Duodenal mucosa (tissue), 2 donors: ENCODE measurements at regions not wholly inside any gene's neighbourhood (a gene's known extent, or its start where the extent isn't known, plus 50 kb on each side); places are given as distances from the start of the nearest gene placed in this dataset.

Experiments
- H3K27ac ChIP-seq: one replicate; pipeline ENCODE4 v1.7.0; 2013; ENCODE audit warnings: low read depth, low read length
- H3K27me3 ChIP-seq, 2 donors: one replicate each; pipeline ENCODE4 v1.7.0; 2013; ENCODE audit warnings: low read length in 2 of 2, control low read depth in 1 of 2; ENCODE audit not compliant: insufficient read depth in 2 of 2, control insufficient read depth in 1 of 2
- H3K36me3 ChIP-seq, 2 donors: one replicate each; pipeline ENCODE4 v1.7.0; 2013; ENCODE audit warnings: low read length in 2 of 2, control low read depth in 1 of 2; ENCODE audit not compliant: insufficient read depth in 2 of 2, control insufficient read depth in 1 of 2
- H3K4me1 ChIP-seq, 2 donors: one replicate each; pipeline ENCODE4 v1.7.0; 2013; ENCODE audit warnings: low read length in 2 of 2, control low read depth in 1 of 2; ENCODE audit not compliant: insufficient read depth in 2 of 2, control insufficient read depth in 1 of 2
- H3K4me3 ChIP-seq, 2 donors: one replicate each; pipeline ENCODE4 v1.7.0; 2013; ENCODE audit warnings: low read length in 2 of 2, low read depth in 1 of 2
- H3K9ac ChIP-seq, 2 donors: one replicate each; pipeline ENCODE4 v1.7.0; 2013; ENCODE audit warnings: low read length in 2 of 2, low read depth in 1 of 2
- H3K9me3 ChIP-seq, 2 donors: one replicate each; pipeline ENCODE4 v1.7.0; 2013; ENCODE audit warnings: low read length in 2 of 2, control low read depth in 1 of 2; ENCODE audit not compliant: control insufficient read depth in 1 of 2

- Histone ChIP-seq H3K9ac (no peak overlapping the region), H3K9me3 (peaks cover 7% of the 10 kb centered on the region in 2 donors), H3K27me3 (no peaks in the 10 kb centered on the region), H3K4me3 (no peak overlapping the region), H3K4me1 (no peaks in the 10 kb centered on the region), H3K36me3 (no peaks in the 10 kb centered on the region), H3K27ac (no peak overlapping the region)
Observed at GRCh38 chr7:124219681-124220080, 186.8 kb upstream of the TMEM229A start.

GRCh38 chr7:124208642-124209041 is 175.8 kb upstream of the TMEM229A start:
- no peaks in the 10 kb centered on the region for H3K36me3 ChIP-seq
- no peaks in the 10 kb centered on the region for H3K4me1 ChIP-seq
- H3K27me3 ChIP-seq = no peaks in the 10 kb centered on the region
- H3K9ac ChIP-seq = no peak overlapping the region
- H3K4me3 ChIP-seq = no peak overlapping the region
- H3K9me3 ChIP-seq = no peaks in the 10 kb centered on the region
- H3K27ac ChIP-seq = no peak overlapping the region

- Histone ChIP-seq H3K27ac (no peak overlapping the region), H3K4me1 (no peaks in the 10 kb centered on the region), H3K36me3 (no peaks in the 10 kb centered on the region), H3K4me3 (no peak overlapping the region), H3K27me3 (no peaks in the 10 kb centered on the region), H3K9ac (no peak overlapping the region), H3K9me3 (no peaks in the 10 kb centered on the region)
Observed at GRCh38 chr7:124208173-124208572, 175.3 kb upstream of the TMEM229A start.

- Histone ChIP-seq H3K9ac (no peak overlapping the region), H3K4me1 (no peaks in the 10 kb centered on the region)
Observed at GRCh38 chr7:124205526-124205925, 172.7 kb upstream of the TMEM229A start.

GRCh38 chr7:124202546-124202945 is 169.7 kb upstream of the TMEM229A start:
- Histone ChIP-seq H3K4me1 (no peaks in the 10 kb centered on the region), H3K27me3 (no peaks in the 10 kb centered on the region), H3K27ac (no peak overlapping the region), H3K9ac (no peak overlapping the region), H3K4me3 (no peak overlapping the region), H3K36me3 (no peaks in the 10 kb centered on the region), H3K9me3 (no peaks in the 10 kb centered on the region)

More at GRCh38 chr7:124205526-124205925, 172.7 kb upstream of the TMEM229A start:
- Histone ChIP-seq H3K4me3 (no peak overlapping the region), H3K27me3 (no peaks in the 10 kb centered on the region), H3K9me3 (no peaks in the 10 kb centered on the region), H3K27ac (no peak overlapping the region), H3K36me3 (no peaks in the 10 kb centered on the region)

- Histone ChIP-seq H3K27ac (no peak overlapping the region), H3K4me3 (no peak overlapping the region), H3K4me1 (no peaks in the 10 kb centered on the region), H3K9me3 (no peaks in the 10 kb centered on the region), H3K27me3 (no peaks in the 10 kb centered on the region), H3K36me3 (no peaks in the 10 kb centered on the region), H3K9ac (no peak overlapping the region)
Observed at GRCh38 chr7:124201768-124202349, 169.0 kb upstream of the TMEM229A start.

- Histone ChIP-seq H3K4me1 (no peaks in the 10 kb centered on the region), H3K27me3 (no peaks in the 10 kb centered on the region), H3K4me3 (no peak overlapping the region), H3K9ac (no peak overlapping the region), H3K9me3 (no peaks in the 10 kb centered on the region), H3K27ac (no peak overlapping the region), H3K36me3 (no peaks in the 10 kb centered on the region)
Observed at GRCh38 chr7:124196519-124196918, 163.7 kb upstream of the TMEM229A start.

- Histone ChIP-seq H3K9ac (no peak overlapping the region), H3K4me1 (no peaks in the 10 kb centered on the region), H3K36me3 (no peaks in the 10 kb centered on the region), H3K27me3 (no peaks in the 10 kb centered on the region), H3K27ac (no peak overlapping the region), H3K4me3 (no peak overlapping the region), H3K9me3 (no peaks in the 10 kb centered on the region)
Observed at GRCh38 chr7:124192885-124193284, 160.0 kb upstream of the TMEM229A start.

GRCh38 chr7:124191713-124192112 is 158.8 kb upstream of the TMEM229A start:
- Histone ChIP-seq H3K27ac (no peak overlapping the region), H3K27me3 (no peaks in the 10 kb centered on the region), H3K36me3 (no peaks in the 10 kb centered on the region), H3K4me3 (no peak overlapping the region), H3K9ac (no peak overlapping the region), H3K9me3 (no peaks in the 10 kb centered on the region), H3K4me1 (no peaks in the 10 kb centered on the region)

- Histone ChIP-seq H3K36me3 (no peaks in the 10 kb centered on the region), H3K9me3 (no peaks in the 10 kb centered on the region), H3K27me3 (no peaks in the 10 kb centered on the region), H3K4me1 (no peaks in the 10 kb centered on the region), H3K4me3 (no peak overlapping the region), H3K9ac (no peak overlapping the region), H3K27ac (no peak overlapping the region)
Observed at GRCh38 chr7:124191030-124191429, 158.2 kb upstream of the TMEM229A start.

GRCh38 chr7:124188576-124188975 is 155.7 kb upstream of the TMEM229A start:
- H3K9ac ChIP-seq = no peak overlapping the region
- H3K36me3 ChIP-seq = no peaks in the 10 kb centered on the region
- H3K4me1 ChIP-seq = no peaks in the 10 kb centered on the region
- no peak overlapping the region for H3K4me3 ChIP-seq
- H3K9me3 ChIP-seq = no peaks in the 10 kb centered on the region
- H3K27ac ChIP-seq = no peak overlapping the region
- no peaks in the 10 kb centered on the region for H3K27me3 ChIP-seq
